ENCODE measurements at regions not wholly inside any gene's neighbourhood (a gene's known extent, or its start where the extent isn't known, plus 50 kb on each side); places are given as distances from the start of the nearest gene placed in this dataset.

GRCh38 chr6:131510591-131510990 is 62.4 kb upstream of the ARG1 start:
- DNase-seq, result no peak

- DNase-seq, result no peak
Observed at GRCh38 chr6:131519670-131520436, 53.2 kb upstream of the ARG1 start.

All from activated CD8-positive, alpha-beta memory T cell treated with anti-CD3 and anti-CD28 coated beads, Interleukin-2, amount 50 U/mL, for 48 hours (primary cell).